ENCODE measurements at regions not wholly inside any gene's neighbourhood (a gene's known extent, or its start where the extent isn't known, plus 50 kb on each side); places are given as distances from the start of the nearest gene placed in this dataset.
A peak's percentile ranks its signal among the peaks of the same experiment; 100 is the strongest.

GRCh38 chr7:45978010-45978681, 57.1 kb upstream of the IGFBP3 start:
- Histone ChIP-seq H3K4me3 (no peak overlapping the region), H3K27me3 (ENCODE audit: insufficient read depth) (no peaks in the 10 kb centered on the region), H3K4me1 (ENCODE audit: insufficient read depth) (peaks cover 4% of the 10 kb centered on the region), H3K27ac (ENCODE audit: low read depth) (peak overlapping the region; percentile 5; the same call in 1 of the 2 replicates), H3F3A (replicated peaks; ENCODE audit: low read depth) (no peaks in the 10 kb centered on the region), H3K9me2 (ENCODE audit: insufficient read depth) (peaks cover 3% of the 10 kb centered on the region; the same call in 1 of the 2 replicates), H3K79me2 (replicated peaks; ENCODE audit: insufficient read depth) (no peaks in the 10 kb centered on the region), H3K4me2 (0 out of 2 replicates have a peak overlapping the region, but pooled peaks have one; percentile 15), H4K20me1 (replicated peaks; ENCODE audit: insufficient read depth) (no peaks in the 10 kb centered on the region), H3K36me3 (ENCODE audit: insufficient read depth) (no peaks in the 10 kb centered on the region; the same call in 1 of the 2 replicates), H2AFZ (peak overlapping the region; percentile 9; the same call in 1 of the 2 replicates)
- H3K4me3 Mint-ChIP-seq = no peak overlapping the region
- peaks cover 11% of the 10 kb centered on the region for H3K4me1 Mint-ChIP-seq
- DNase-seq (ENCODE audit: low spot score) (peak; percentile 41), ATAC-seq (peak; percentile 77)
- TF ChIP-seq ZNF331 (CRISPR knock-in tag; IDR thresholded peaks at IDR 0.05; ENCODE audit: low read depth) = no peak
- no peak for TF ChIP-seq ZNF114 (CRISPR knock-in tag; IDR thresholded peaks at IDR 0.05)
- TF ChIP-seq REST (IDR thresholded peaks at IDR 0.05; ENCODE audit: unreplicated experiment) = no peak
- no peak for TF ChIP-seq EZH2phosphoT487 (IDR thresholded peaks at IDR 0.05; ENCODE audit: unreplicated experiment)
- no peak for TF ChIP-seq POLR2AphosphoS5 (IDR thresholded peaks at IDR 0.05; ENCODE audit: low read depth)
- no peak for TF ChIP-seq NANOG (IDR thresholded peaks at IDR 0.05; ENCODE audit: borderline replicate concordance)
- no peak for TF ChIP-seq EZH2 (IDR thresholded peaks at IDR 0.05; ENCODE audit: low read depth, unreplicated experiment)
- TF ChIP-seq ZNF462 (CRISPR knock-in tag; IDR thresholded peaks at IDR 0.05) = no peak
- TF ChIP-seq CTCF (conservative IDR thresholded peaks at IDR 0.05; ENCODE audit: low read depth in 2 of 2) = no peak
- no peak for TF ChIP-seq ETS1 (IDR thresholded peaks at IDR 0.05)
- no peak for TF ChIP-seq STAT1 (IDR thresholded peaks at IDR 0.05; ENCODE audit: unreplicated experiment)
- TF ChIP-seq JUNB (IDR thresholded peaks at IDR 0.05; ENCODE audit: unreplicated experiment) = no peak
- TF ChIP-seq CREB1 (CRISPR knock-in tag; IDR thresholded peaks at IDR 0.05; ENCODE audit: low read depth) = no peak
- peaks cover 11% of the 10 kb centered on the region; the same call in 2 of the 3 replicates for H3K36me3 Mint-ChIP-seq (ENCODE audit: low read depth)
- peaks cover 7% of the 10 kb centered on the region for H3K27me3 Mint-ChIP-seq (ENCODE audit: insufficient read depth, low read depth, poor library complexity)
- H3K9me3 Mint-ChIP-seq = peaks cover 29% of the 10 kb centered on the region
- peak overlapping the region; percentile 90 for H3K27ac Mint-ChIP-seq
